Mononuclear cell (primary cell): ENCODE measurements at regions not wholly inside any gene's neighbourhood (a gene's known extent, or its start where the extent isn't known, plus 50 kb on each side); places are given as distances from the start of the nearest gene placed in this dataset.
"Not testable (repeated sequence)": the region's sequence is repeated elsewhere in the genome, so short reads cannot be mapped to it uniquely, and the experiment has no call there.

ENCODE experiments used
- H3K27me3 ChIP-seq: 2 replicates; pipeline ENCODE4 v1.6.0; 2011; ENCODE audit warnings: low read length, control low read depth; ENCODE audit not compliant: insufficient read depth
- H3K4me1 ChIP-seq: 2 replicates; pipeline ENCODE4 v1.5.1; 2011; ENCODE audit warnings: mild to moderate bottlenecking, low read length, control low read depth; ENCODE audit not compliant: insufficient read depth
- H3K4me3 ChIP-seq: 2 replicates; pipeline ENCODE4 v1.5.1; 2011; ENCODE audit warnings: mild to moderate bottlenecking, low read length, moderate library complexity
- H3K9me3 ChIP-seq: 2 replicates; pipeline ENCODE4 v1.5.1; 2011; ENCODE audit warnings: low read depth, mild to moderate bottlenecking, control low read depth, low read length

DNA sequence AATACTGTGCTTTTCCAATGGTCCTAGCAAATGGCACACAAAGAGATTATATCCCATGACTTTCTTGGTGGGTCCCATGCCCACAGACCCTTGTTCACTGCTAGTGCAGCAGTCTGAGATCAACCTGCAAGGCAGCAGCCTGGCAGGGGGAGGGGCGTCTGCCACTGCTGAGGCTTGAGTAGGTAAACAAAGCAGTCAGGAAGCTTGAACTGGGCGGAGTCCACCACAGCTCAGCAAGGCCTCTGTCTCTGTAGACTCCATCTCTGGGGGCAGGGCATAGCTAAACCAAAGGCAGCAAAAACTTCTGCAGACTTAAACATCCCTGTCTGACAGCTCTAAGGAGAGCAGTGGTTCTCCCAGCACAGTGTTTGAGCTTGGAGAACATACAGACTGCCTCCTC, 82.9 kb downstream of the ZNF737 start:
- Histone ChIP-seq H3K9me3 (no peaks in the 10 kb centered on the region), H3K27me3 (no peaks in the 10 kb centered on the region), H3K4me3 (no peak overlapping the region), H3K4me1 (no peaks in the 10 kb centered on the region)

DNA sequence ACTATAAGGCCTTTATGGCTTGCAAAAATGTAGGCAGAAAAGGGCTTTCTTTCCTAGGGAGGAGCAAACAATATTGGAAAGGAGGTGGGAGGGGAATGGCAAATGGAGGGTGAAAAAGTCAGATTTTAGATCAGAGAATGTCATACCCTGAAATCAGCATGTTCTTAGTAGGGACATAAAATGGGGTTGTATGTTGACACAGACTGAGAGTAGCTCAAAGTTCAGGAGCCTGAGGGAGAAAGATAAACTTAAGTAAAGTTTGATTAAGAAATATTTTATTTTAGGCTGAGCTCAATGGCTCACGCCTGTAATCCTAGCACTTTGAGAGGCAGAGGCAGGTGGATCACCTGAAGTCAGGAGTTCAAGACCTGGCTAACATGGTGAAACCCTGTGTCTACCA, 83.8 kb downstream of the ZNF737 start:
- Histone ChIP-seq H3K4me1 (no peaks in the 10 kb centered on the region), H3K9me3 (no peaks in the 10 kb centered on the region), H3K4me3 (no peak overlapping the region), H3K27me3 (no peaks in the 10 kb centered on the region)

DNA sequence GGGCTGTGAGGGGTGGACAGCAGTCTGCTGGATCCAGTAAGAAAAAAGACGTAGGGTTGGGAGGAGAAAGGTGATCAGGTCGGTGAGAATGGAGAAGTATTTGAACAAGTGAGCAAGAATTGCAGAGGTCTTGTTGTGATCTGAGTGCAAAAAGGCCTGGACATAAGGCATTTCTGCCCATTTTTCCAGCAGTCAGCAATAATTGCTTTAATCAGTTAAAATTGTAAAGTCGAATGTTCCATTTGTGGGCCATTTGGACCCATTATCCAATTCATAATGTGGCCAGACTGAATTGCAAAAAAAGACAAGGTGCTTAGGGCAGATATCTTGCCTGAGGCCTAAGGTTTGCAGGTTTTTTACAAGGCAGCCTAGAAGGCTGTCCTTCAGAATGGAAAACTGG, 86.1 kb downstream of the ZNF737 start:
- no peaks in the 10 kb centered on the region for H3K27me3 ChIP-seq
- no peaks in the 10 kb centered on the region for H3K9me3 ChIP-seq
- H3K4me3 ChIP-seq, result no peak overlapping the region
- H3K4me1 ChIP-seq, result no peaks in the 10 kb centered on the region

DNA sequence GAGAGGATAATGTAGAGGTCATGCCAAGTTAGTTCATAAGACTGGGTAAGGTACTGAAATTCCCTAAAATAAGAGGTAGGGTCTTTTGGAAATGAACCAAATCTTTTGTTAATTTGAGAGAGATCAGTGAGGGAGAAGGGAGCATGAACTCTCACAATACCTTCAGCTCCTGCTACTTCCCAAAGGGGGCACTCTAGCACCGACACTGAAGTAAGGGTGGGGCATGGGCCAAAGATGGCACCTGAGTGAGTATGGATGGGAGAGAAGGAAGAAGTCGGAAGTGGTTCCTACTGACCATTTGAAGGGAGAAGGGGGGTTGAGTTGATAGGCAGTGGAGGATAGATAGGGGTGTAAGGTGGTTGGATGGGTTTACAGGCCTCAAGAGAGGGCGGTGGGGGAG, 86.6 kb downstream of the ZNF737 start:
- H3K27me3 ChIP-seq, result no peaks in the 10 kb centered on the region
- no peaks in the 10 kb centered on the region for H3K4me1 ChIP-seq
- no peak overlapping the region for H3K4me3 ChIP-seq
- H3K9me3 ChIP-seq, result no peaks in the 10 kb centered on the region

DNA sequence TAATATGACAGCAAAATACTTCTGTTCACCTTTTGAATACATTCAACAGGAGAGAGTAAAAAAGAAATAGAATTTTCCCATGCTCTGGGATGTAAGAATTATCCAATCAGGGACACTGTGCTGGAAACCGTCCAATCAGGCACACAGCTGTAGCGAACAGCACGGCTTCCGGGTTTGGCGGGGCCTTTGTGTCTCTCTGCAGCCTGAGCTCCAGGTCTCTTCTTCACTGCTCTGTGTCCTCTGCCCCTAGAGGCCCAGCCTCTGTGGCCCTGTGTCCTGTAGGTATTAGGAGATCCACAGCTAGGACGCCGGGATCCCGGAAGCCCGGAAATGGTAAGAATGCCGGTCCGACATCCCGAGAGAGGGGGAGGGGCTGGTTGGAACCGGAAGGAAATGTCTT, 92.7 kb downstream of the ZNF737 start:
- H3K9me3 ChIP-seq, result no peaks in the 10 kb centered on the region
- H3K4me3 ChIP-seq, result no peak overlapping the region
- no peaks in the 10 kb centered on the region for H3K4me1 ChIP-seq
- no peaks in the 10 kb centered on the region for H3K27me3 ChIP-seq

DNA sequence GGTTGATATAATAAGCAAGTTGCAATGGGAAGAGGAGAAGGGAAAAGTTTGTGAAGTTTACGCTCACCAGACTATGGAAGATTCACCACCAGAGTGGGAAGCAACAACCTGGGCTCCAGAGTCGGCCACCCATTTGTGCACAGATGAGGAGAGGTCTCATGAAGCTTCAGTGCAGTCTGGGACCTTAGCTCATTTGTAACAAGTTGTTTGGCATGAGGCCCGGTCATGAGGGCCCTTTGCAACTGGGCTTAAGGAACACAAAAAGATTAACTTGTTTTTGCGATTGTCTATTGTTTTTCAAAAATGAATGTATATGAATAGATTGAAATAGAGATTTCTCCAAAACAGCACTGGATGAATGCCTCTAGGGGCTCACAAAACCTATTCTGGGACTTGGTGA, 94.2 kb downstream of the ZNF737 start:
- H3K27me3 ChIP-seq, result no peaks in the 10 kb centered on the region
- no peak overlapping the region for H3K4me3 ChIP-seq
- H3K9me3 ChIP-seq, result no peaks in the 10 kb centered on the region
- no peaks in the 10 kb centered on the region for H3K4me1 ChIP-seq

DNA sequence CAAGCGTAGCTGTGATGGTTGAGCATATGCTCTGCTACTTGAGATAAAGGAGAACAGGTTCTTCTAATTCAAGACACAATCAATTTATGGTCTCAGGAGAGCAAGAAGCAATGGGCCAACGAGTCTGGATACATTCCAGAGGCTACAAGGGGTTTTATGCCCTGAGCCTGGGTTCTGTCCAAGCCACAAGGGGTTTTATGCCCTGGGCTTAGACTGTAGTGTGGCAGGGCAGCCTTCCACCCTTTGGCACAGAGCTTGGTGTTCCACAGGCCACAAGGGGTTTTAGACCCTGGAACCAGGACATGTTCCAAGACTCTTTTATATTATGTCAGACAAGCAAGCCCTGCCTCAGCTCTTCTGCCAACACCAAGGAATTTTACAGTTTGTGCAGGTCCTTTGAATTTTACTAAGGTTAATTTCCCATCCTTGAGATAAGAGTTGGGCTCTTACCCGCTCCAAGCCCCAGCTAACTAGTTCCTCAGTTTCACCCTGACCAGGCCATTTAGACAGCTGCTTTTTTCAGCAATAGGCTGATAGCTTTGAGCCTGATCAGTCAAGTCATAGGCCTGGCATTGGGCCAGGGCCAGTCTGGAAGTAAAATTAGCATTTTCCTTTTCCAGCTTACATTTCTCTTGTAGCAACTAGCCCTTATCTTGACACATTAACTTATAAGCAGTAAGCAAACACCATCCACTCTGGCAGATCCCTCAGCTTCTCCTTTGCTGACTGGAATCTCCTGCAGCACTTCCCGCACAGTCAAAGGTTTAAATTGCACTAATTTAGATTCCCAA, 95.0 kb downstream of the ZNF737 start:
- Histone ChIP-seq H3K4me1 (no peaks in the 10 kb centered on the region), H3K4me3 (no peak overlapping the region), H3K27me3 (no peaks in the 10 kb centered on the region), H3K9me3 (no peaks in the 10 kb centered on the region)

DNA sequence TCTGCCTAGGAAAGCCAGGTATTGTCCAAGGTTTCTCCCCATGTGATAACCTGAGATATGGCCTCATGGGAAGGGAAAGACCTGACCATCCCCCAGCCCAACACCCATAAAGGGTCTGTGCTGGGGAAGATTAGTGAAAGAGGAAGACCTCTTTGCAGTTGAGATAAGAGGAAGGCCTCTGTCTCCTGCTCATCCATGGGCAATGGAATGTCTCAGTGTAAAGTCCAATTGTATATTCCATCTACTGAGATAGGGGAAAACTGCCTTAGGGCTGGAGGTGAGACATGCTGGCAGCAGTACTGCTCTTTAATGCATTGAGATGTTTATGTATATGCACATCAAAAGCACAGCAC, 99.0 kb downstream of the ZNF737 start:
- H3K4me3 ChIP-seq, H3K27me3 ChIP-seq: not testable (repeated sequence)

DNA sequence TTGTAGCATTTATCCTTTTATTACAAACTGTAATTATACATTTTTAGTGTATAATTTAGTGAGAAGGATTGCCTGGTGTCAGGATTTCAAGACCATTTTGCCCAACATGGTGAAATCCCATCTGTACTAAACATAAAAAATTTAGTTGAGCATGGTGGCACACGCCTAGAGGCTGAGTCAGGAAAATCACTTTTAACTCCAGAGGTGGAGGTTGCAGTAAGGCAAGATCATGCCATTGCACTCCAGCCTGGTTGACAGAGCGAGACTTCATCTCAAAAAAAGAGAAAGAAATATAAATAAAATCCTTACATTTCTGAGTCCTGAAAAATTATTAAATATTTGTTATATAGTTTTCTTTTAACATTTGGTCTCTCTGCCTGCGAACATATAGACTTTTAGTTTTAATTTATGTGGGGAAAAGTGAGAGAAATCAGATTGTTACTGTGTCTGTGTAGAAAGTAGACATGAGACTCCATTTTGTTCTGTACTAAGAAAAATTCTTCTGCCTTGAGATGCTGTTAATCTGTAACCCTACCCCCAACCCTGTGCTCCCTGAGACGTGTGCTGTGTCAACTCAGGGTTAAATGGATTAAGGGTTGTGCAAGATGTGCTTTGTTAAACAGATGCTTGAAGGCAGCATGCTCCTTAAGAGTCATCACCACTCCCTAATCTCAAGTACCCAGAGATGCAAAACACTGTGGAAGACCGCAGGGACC, 99.5 kb downstream of the ZNF737 start:
- not testable (repeated sequence) for H3K4me1 ChIP-seq, H3K27me3 ChIP-seq, H3K9me3 ChIP-seq, H3K4me3 ChIP-seq

More for the DNA sequence above, 99.0 kb downstream of the ZNF737 start:
- H3K4me1 ChIP-seq, H3K9me3 ChIP-seq: not testable (repeated sequence)

DNA sequence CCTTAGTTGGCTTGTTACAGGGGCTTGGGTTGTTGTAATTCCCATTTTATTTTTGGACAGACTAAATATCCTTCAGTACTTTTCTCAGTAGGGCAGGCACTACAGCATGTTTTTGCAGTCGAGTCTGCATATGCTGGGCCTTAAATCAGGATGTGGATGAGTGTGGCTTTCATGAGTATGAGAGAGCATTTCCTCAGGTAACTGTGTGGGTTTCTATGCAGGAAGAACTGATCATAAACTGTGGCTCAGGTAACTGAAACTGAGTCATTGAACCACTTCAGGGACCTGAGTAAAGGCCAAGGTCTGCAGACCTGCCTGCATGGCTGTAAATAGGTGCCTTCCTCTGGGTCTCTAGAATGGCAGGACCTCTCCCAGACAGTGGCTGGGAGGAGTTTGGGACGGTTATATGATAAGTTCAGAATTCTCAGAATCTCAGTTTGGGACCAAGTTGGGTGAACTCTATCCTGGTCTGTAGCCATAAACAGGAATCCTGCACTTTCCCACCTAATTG, 112.1 kb downstream of the ZNF737 start:
- Histone ChIP-seq H3K4me1 (no peaks in the 10 kb centered on the region), H3K4me3 (no peak overlapping the region), H3K9me3 (no peaks in the 10 kb centered on the region), H3K27me3 (no peaks in the 10 kb centered on the region)

DNA sequence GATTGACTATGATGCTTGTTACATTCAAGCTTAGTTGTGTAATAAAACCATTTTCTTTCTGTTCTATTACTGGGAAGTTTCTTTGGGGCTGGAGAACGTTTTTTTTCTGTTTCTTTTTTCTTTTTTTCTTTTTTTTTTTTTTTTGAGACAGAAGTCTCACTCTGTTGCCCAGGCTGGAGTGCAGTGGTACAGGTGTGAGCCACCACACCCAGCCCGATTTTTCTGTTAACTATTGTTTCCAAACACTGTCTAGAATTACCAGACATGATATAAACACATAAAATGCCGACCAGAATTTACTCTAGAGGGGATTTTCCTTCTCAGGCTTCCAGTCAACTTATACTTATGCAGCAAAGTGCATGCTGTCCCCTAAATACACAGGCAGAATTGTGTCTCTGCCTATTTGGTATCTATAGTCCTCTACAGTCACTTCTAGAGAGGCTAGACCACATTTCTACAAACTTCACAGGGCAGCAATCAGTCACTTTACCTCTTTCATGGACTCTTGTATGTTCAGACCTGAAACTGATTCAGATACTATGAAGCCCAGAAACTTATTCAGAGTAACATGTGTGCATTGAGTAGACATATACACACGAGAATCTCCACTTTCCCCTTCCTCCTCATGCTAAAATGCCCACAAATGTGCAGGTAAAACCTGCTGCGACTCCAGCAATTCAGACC, 121.2 kb downstream of the ZNF737 start:
- no peaks in the 10 kb centered on the region for H3K4me1 ChIP-seq
- H3K27me3 ChIP-seq, result no peaks in the 10 kb centered on the region
- no peaks in the 10 kb centered on the region for H3K9me3 ChIP-seq
- no peak overlapping the region for H3K4me3 ChIP-seq

DNA sequence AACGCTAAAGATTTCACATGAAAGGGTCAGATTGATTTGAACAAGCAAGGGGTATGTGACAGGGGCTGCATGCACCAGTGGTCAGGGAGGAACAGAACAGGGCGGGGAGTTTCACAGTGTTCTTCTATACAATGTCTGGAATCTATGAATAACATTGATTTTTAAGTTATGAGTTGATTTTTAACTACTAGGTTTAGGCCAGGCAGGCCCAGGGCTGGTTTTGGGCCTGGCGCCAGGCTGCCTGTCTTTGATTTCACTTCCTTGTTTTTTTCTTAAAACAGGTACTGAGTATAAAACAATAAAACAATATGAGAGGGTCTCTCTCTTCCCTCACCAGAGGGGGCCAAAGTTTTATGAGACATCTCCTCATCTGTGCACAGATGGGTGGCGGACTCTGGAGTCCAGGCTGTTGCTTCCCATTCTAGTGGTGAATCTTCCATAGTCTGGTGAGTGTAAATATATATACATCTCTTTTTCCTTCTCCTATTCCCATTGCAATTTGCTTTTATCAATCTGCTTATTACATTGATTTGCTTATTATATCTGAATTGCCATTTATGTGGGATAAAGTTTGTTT, 133.2 kb downstream of the ZNF737 start:
- not testable (repeated sequence) for H3K4me3 ChIP-seq

DNA sequence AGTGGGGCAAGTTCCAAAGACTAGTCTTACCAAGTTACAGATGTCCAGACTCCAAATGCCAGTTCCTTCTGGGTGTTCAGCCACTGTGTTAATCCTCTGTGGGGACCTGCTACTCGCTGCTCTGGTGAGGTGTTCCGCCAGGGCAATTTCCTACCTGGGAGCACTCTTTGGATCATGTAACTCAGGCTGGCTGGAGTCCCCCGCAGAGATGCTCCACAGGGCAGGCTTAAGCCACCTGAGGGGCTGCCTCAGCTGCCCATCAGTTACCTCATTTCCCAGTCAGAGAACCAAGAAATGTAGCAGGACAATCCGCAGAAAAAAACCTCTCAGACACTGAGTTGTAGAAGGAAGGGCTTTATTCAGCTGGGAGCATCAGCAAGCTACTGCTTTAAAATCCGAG, 133.8 kb downstream of the ZNF737 start:
- Histone ChIP-seq H3K4me1 (no peaks in the 10 kb centered on the region), H3K9me3 (no peaks in the 10 kb centered on the region), H3K27me3 (no peaks in the 10 kb centered on the region), H3K4me3 (no peak overlapping the region)

More for the DNA sequence above, 133.2 kb downstream of the ZNF737 start:
- not testable (repeated sequence) for H3K9me3 ChIP-seq, H3K4me1 ChIP-seq, H3K27me3 ChIP-seq

DNA sequence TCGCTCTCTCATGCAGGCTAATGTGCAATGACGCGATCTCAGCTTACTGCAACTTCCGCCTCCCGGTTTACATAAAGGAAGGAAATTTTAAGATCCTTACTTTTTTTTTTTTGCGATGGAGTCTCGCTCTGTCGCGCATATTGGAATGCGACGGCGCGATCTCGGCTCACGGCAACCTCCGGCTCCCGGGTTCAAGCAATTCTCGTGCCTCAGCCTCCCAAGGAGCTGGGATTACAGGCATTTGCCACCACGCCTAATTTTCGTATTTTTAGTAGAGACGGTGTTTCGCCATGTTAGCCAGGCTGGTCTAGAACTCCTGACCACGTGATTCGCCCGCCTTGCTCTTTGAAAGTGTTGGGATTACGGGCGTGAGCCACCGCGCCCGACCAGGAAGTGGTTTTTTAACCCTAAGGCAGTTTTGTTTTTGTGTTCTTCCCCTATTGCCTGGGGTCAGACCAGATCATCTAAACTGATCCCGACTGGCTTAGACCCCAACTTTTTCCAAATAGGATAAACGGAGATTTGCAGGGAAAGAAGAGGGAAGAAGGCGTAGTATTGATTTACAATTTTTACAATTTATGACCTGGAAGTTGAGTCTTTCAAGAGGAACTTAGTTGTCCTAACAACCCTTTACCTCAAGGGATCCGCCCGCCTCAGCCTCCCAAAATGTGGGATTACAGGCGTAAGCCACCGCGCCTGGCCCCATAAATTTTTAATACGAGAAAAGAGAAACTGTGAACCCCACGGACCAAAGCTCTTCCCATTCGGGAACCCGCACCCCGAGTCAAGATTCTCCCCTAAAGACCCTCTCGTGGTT, 142.0 kb downstream of the ZNF737 start:
- peak overlapping the region; percentile 81 for H3K4me3 ChIP-seq
- H3K9me3 ChIP-seq, result no peaks in the 10 kb centered on the region
- H3K4me1 ChIP-seq, result peaks cover 5% of the 10 kb centered on the region
- H3K27me3 ChIP-seq, result no peaks in the 10 kb centered on the region
